SK-N-SH (cell line): ENCODE measurements at regions not wholly inside any gene's neighbourhood (a gene's known extent, or its start where the extent isn't known, plus 50 kb on each side); places are given as distances from the start of the nearest gene placed in this dataset.

Experiments used
- CTCF ChIA-PET: fragments of 300-600, 350-600 bp; formaldehyde crosslinking; extraction: SDS; loops from one replicate; lab custom pipeline; 2021; lab: Yijun Ruan, JAX
- POLR2A ChIA-PET: fragments of 350-600 bp; sonication (Branson Sonifier 250); formaldehyde crosslinking; extraction: SDS; loops from one replicate; lab custom pipeline; 2020; ENCODE audit warnings: antibody characterized with exemption, inconsistent platforms; lab: Yijun Ruan, JAX
- DNase-seq: peaks from one replicate; pipeline ENCODE4 v3.0.0; 2012
- H2AFZ ChIP-seq: fragments of 200-600 bp; sonication (generic); 2 replicates; pipeline ENCODE4 v1.8.1; 2016; ENCODE audit warnings: antibody characterized with exemption, mild to moderate bottlenecking, low read depth
- H3F3A ChIP-seq: fragments of 200-600 bp; sonication (generic); replicated peaks from 2 replicates; pipeline ENCODE3; 2016; ENCODE audit warnings: antibody characterized with exemption, mild to moderate bottlenecking; ENCODE audit not compliant: insufficient read depth
- H3K27ac ChIP-seq, 2 experiments: fragments of 200-500 bp in 1 of 2; fragments of 200-600 bp in 1 of 2; sonication (Bioruptor generic) in 1 of 2; sonication (generic), shearing (Covaris generic) in 1 of 2; 2 replicates each; pipeline versions ENCODE4 v1.5.1 to v1.6.1; 2014 to 2016; ENCODE audit warnings: low read depth in 2 of 2, inconsistent platforms in 1 of 2, low read length in 1 of 2, mild to moderate bottlenecking in 1 of 2, mixed read lengths in 1 of 2
- H3K27me3 ChIP-seq: fragments of 200-600 bp; sonication (generic), shearing (Covaris generic); 2 replicates; pipeline ENCODE4 v1.6.1; 2016; ENCODE audit warnings: mixed run types; ENCODE audit not compliant: insufficient read depth
- H3K36me3 ChIP-seq, 2 experiments: fragments of 200-500 bp in 1 of 2; fragments of 200-600 bp in 1 of 2; sonication (Bioruptor generic) in 1 of 2; sonication (generic) in 1 of 2; replicated peaks in 1 of 2; 2 replicates each; pipeline versions ENCODE3 to v1.5.1; 2014 to 2016; ENCODE audit warnings: low read length in 1 of 2, mild to moderate bottlenecking in 1 of 2; ENCODE audit not compliant: insufficient read depth in 2 of 2, control insufficient read depth in 1 of 2
- H3K4me1 ChIP-seq, 2 experiments: fragments of 200-500 bp in 1 of 2; fragments of 200-600 bp in 1 of 2; sonication (Bioruptor generic) in 1 of 2; sonication (generic), shearing (Covaris generic) in 1 of 2; 2 replicates each; pipeline versions ENCODE4 v1.5.1 to v1.6.1; 2014 to 2016; ENCODE audit warnings: low read depth in 1 of 2, low read length in 1 of 2, mixed run types in 1 of 2; ENCODE audit not compliant: insufficient read depth in 2 of 2, control insufficient read depth in 1 of 2
- H3K4me2 ChIP-seq: fragments of 200-600 bp; sonication (generic), shearing (Covaris generic); 2 replicates; pipeline ENCODE4 v1.6.1; 2017; ENCODE audit warnings: mixed run types
- H3K4me3 ChIP-seq, 2 experiments: fragments of 200-500 bp in 1 of 2; fragments of 200-600 bp in 1 of 2; sonication (Bioruptor generic) in 1 of 2; sonication (generic), shearing (Covaris generic) in 1 of 2; 2 replicates each; pipeline versions ENCODE4 v1.5.1 to v1.8.1; 2014 to 2016; ENCODE audit warnings: low read depth in 2 of 2, inconsistent platforms in 1 of 2, low read length in 1 of 2, mild to moderate bottlenecking in 1 of 2, mixed read lengths in 1 of 2, moderate library complexity in 1 of 2
- H3K79me2 ChIP-seq: fragments of 200-600 bp; sonication (generic); 2 replicates; pipeline ENCODE4 v1.8.1; 2017; ENCODE audit warnings: mild to moderate bottlenecking; ENCODE audit not compliant: insufficient read depth
- H3K9ac ChIP-seq: fragments of 200-600 bp; sonication (generic); 2 replicates; pipeline ENCODE4 v1.6.1; 2017; ENCODE audit warnings: mixed run types
- H3K9me2 ChIP-seq: fragments of 200-600 bp; sonication (generic); 2 replicates; pipeline ENCODE4 v1.6.1; 2017; ENCODE audit warnings: mixed run types
- H3K9me3 ChIP-seq: fragments of 200-600 bp; sonication (generic); 2 replicates; pipeline ENCODE4 v1.6.1; 2017; ENCODE audit warnings: mixed run types, mild to moderate bottlenecking, moderate library complexity
- H4K20me1 ChIP-seq: fragments of 200-600 bp; sonication (generic); 2 replicates; pipeline ENCODE4 v1.6.1; 2017; ENCODE audit warnings: mild to moderate bottlenecking, mixed run types; ENCODE audit not compliant: insufficient read depth
- EP300 ChIP-seq, 2 experiments: IDR thresholded peaks; 2 replicates each; pipeline versions ENCODE4 v1.4.0 to v1.6.1; 2012; ENCODE audit warnings: borderline replicate concordance in 1 of 2, low read depth in 1 of 2, low read length in 1 of 2
- FOSL2 ChIP-seq: IDR thresholded peaks from 2 replicates; pipeline ENCODE4 v1.4.0; 2012; ENCODE audit warnings: low read depth, mild to moderate bottlenecking, moderate library complexity, borderline replicate concordance
- FOXJ3 ChIP-seq: sonication (generic); formaldehyde crosslinking; IDR thresholded peaks from 2 replicates; pipeline ENCODE4 v1.5.1; 2020; ENCODE audit warnings: mild to moderate bottlenecking, missing genetic modification reagents
- FOXM1 ChIP-seq: IDR thresholded peaks from 2 replicates; pipeline ENCODE4 v1.4.0; 2012; ENCODE audit warnings: low read depth, mild to moderate bottlenecking
- GABPA ChIP-seq: IDR thresholded peaks from 2 replicates; pipeline ENCODE4 v1.4.0; 2012; ENCODE audit warnings: low read depth, mild to moderate bottlenecking
- JUND ChIP-seq: IDR thresholded peaks from 2 replicates; pipeline ENCODE4 v1.4.0; 2012
- MEF2A ChIP-seq: IDR thresholded peaks from 2 replicates; pipeline ENCODE4 v1.4.0; 2012; ENCODE audit warnings: low read depth, borderline replicate concordance
- MXI1 ChIP-seq: IDR thresholded peaks from 2 replicates; pipeline ENCODE4 v1.6.1; 2012; ENCODE audit warnings: mild to moderate bottlenecking, low read depth, low read length, improper control_type of control experiment
- RAD21 ChIP-seq: IDR thresholded peaks from 2 replicates; pipeline ENCODE4 v1.6.1; 2012; ENCODE audit warnings: mild to moderate bottlenecking, low read length
- RFX5 ChIP-seq: IDR thresholded peaks from 2 replicates; pipeline ENCODE4 v1.6.1; 2012; ENCODE audit warnings: mild to moderate bottlenecking, improper control_type of control experiment, low read length
- RXRA ChIP-seq: IDR thresholded peaks from 2 replicates; pipeline ENCODE4 v1.4.0; 2012; ENCODE audit warnings: low read depth, mild to moderate bottlenecking, borderline replicate concordance
- SIN3A ChIP-seq: IDR thresholded peaks from 2 replicates; pipeline ENCODE4 v1.6.1; 2012; ENCODE audit warnings: low read depth, mild to moderate bottlenecking, low read length, moderate library complexity, borderline replicate concordance
- TEAD4 ChIP-seq: IDR thresholded peaks from 2 replicates; pipeline ENCODE4 v1.4.0; 2012; ENCODE audit warnings: mild to moderate bottlenecking, borderline replicate concordance; ENCODE audit not compliant: insufficient read depth
- YY1 ChIP-seq: IDR thresholded peaks from 2 replicates; pipeline ENCODE4 v1.4.0; 2012; ENCODE audit warnings: low read depth, mild to moderate bottlenecking
- WGBS: methylation state at CpG from one replicate; pipeline ENCODE4 v1.1.6; 2017; ENCODE audit warnings: low lambda C conversion rate; 5-methylcytosine and 5-hydroxymethylcytosine counted together
- TF ChIP-seq, protein P1 (sequence below): IDR thresholded peaks from 2 replicates; pipeline ENCODE4 v1.4.0; 2012; ENCODE audit warnings: low read depth, borderline replicate concordance
- TF ChIP-seq, protein P2 (sequence below): IDR thresholded peaks from 2 replicates; pipeline ENCODE4 v1.4.0; 2012; ENCODE audit warnings: low read depth, borderline replicate concordance
- TF ChIP-seq, protein P3 (sequence below): fragments of 150-350 bp; IDR thresholded peaks from 2 replicates; pipeline ENCODE4 v1.6.1; 2017; ENCODE audit warnings: antibody characterized with exemption, low read length, low read depth, borderline replicate concordance
- TF ChIP-seq, protein P4 (sequence below): IDR thresholded peaks from 2 replicates; pipeline ENCODE4 v1.6.1; 2012; ENCODE audit warnings: mild to moderate bottlenecking, low read depth, low read length, moderate library complexity

DNA sequence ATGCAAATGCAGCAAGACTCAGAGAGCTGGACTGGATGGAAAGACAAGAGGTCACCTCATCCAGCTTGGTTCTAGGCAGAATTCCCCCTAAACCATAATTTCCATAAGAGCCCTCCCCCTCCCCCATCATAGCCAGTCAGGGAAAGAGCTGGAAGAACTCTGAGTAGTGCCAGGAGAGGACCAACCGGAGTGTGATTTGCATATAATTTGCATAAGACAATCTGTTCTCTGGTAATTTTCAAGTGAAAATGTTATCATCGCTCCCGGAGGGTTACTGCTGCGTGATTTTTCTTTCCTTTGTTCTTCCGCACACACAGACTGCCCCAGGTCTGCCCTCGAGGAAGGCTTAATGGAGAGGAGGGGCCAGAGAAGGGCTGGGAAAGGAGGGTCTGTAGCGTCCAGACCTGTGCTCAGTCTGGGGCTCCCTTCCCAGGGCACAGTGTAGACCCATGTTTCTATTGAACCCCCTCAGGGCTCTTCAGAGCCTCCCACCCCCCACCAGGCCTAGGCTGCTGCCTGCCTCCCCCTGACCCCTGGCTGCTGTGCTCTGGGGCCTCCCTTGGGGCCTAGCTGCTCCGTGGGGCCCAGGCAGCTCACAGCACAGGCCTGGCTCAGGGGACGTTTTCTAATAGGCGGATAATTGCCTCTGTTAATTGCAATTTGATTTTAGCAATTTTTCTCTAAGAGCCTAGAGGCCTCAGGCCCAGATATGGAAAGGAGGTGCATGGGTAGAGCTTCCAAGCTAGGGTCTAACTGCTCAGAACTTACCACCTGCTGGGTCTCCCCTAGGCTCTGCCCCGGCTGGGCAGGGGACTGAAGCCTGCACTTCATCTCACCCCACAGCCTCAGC, 90.4 kb upstream of the PJA1 start (continued):
- TF ChIP-seq, protein P1, sequence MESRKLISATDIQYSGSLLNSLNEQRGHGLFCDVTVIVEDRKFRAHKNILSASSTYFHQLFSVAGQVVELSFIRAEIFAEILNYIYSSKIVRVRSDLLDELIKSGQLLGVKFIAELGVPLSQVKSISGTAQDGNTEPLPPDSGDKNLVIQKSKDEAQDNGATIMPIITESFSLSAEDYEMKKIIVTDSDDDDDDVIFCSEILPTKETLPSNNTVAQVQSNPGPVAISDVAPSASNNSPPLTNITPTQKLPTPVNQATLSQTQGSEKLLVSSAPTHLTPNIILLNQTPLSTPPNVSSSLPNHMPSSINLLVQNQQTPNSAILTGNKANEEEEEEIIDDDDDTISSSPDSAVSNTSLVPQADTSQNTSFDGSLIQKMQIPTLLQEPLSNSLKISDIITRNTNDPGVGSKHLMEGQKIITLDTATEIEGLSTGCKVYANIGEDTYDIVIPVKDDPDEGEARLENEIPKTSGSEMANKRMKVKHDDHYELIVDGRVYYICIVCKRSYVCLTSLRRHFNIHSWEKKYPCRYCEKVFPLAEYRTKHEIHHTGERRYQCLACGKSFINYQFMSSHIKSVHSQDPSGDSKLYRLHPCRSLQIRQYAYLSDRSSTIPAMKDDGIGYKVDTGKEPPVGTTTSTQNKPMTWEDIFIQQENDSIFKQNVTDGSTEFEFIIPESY: no peak
- TF ChIP-seq SIN3A: no peak
- TF ChIP-seq MXI1: no peak

DNA sequence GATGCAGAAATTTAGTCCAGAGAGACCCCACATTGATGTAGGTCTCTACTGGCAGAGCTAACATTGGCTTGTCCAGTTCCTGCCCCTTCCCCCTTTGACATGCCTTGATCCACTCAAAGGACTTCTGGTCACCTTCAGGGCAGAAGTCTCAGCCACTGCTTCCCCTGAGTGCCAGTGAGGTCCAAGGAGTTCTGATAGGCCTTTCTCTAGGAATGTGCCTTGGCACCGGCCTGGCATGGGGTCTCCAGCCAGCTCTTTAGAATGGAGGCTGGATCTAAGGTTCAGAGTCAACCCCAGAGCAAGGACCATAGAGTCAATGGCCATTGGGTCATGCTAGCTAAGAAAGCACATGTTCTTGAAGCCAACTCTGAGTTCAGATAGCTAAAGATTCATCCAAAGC, 88.6 kb upstream of the PJA1 start:
- CTCF ChIA-PET: no interaction called here
- TF ChIP-seq FOXJ3 (no peak), MEF2A (no peak), YY1 (no peak), GABPA (no peak), RXRA (no peak), TEAD4 (no peak), RFX5 (no peak), JUND (no peak)
- TF ChIP-seq, protein P2, sequence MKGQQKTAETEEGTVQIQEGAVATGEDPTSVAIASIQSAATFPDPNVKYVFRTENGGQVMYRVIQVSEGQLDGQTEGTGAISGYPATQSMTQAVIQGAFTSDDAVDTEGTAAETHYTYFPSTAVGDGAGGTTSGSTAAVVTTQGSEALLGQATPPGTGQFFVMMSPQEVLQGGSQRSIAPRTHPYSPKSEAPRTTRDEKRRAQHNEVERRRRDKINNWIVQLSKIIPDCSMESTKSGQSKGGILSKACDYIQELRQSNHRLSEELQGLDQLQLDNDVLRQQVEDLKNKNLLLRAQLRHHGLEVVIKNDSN: no peak
- no peak overlapping the region for H3K4me3 ChIP-seq

DNA sequence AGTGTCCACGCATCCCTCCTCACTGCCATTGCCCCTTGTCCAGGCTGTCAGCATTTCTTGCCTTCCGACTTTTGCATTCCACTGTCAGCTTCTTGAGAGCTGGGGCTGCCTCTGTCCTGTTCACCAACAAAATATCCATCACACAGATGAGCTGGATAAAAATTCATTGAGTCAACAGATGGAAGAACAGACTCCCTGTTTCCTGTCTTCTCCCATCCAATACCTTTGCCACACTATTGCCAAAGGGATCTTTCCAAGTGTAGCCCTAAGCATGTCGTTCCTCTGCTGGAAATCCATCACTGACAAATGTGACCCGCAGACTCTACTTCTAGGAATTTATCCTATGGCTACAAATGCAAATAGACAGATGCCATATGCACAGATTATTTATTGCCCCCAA, 78.0 kb upstream of the PJA1 start:
- no peak for DNase-seq
- peaks cover 5% of the 10 kb centered on the region for H3K27me3 ChIP-seq
- H2AFZ ChIP-seq: no peak overlapping the region
- peaks cover 0 to 9% of the 10 kb centered on the region in 2 experiments; a peak in 1 of 4 replicates for H3K4me1 ChIP-seq
- no peaks in the 10 kb centered on the region; the same call in 1 of the 2 replicates for H3K9me3 ChIP-seq
- H3F3A ChIP-seq: no peaks in the 10 kb centered on the region
- no peak overlapping the region for H3K27ac ChIP-seq
- H3K9me2 ChIP-seq: no peaks in the 10 kb centered on the region
- H3K36me3 ChIP-seq: no peaks in the 10 kb centered on the region
- no peak overlapping the region for H3K9ac ChIP-seq
- H3K79me2 ChIP-seq: no peaks in the 10 kb centered on the region
- H3K4me2 ChIP-seq: no peak overlapping the region
- TF ChIP-seq EP300 (IDR thresholded peaks at IDR 0.05; ENCODE audit: borderline replicate concordance in 1 of 2, low read depth in 1 of 2, low read length in 1 of 2) (no peak), RAD21 (no peak), RXRA (no peak), MXI1 (no peak), YY1 (no peak), FOXM1 (no peak), FOSL2 (no peak)
- TF ChIP-seq, protein P3, sequence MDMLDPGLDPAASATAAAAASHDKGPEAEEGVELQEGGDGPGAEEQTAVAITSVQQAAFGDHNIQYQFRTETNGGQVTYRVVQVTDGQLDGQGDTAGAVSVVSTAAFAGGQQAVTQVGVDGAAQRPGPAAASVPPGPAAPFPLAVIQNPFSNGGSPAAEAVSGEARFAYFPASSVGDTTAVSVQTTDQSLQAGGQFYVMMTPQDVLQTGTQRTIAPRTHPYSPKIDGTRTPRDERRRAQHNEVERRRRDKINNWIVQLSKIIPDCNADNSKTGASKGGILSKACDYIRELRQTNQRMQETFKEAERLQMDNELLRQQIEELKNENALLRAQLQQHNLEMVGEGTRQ: no peak
- TF ChIP-seq, protein P4, sequence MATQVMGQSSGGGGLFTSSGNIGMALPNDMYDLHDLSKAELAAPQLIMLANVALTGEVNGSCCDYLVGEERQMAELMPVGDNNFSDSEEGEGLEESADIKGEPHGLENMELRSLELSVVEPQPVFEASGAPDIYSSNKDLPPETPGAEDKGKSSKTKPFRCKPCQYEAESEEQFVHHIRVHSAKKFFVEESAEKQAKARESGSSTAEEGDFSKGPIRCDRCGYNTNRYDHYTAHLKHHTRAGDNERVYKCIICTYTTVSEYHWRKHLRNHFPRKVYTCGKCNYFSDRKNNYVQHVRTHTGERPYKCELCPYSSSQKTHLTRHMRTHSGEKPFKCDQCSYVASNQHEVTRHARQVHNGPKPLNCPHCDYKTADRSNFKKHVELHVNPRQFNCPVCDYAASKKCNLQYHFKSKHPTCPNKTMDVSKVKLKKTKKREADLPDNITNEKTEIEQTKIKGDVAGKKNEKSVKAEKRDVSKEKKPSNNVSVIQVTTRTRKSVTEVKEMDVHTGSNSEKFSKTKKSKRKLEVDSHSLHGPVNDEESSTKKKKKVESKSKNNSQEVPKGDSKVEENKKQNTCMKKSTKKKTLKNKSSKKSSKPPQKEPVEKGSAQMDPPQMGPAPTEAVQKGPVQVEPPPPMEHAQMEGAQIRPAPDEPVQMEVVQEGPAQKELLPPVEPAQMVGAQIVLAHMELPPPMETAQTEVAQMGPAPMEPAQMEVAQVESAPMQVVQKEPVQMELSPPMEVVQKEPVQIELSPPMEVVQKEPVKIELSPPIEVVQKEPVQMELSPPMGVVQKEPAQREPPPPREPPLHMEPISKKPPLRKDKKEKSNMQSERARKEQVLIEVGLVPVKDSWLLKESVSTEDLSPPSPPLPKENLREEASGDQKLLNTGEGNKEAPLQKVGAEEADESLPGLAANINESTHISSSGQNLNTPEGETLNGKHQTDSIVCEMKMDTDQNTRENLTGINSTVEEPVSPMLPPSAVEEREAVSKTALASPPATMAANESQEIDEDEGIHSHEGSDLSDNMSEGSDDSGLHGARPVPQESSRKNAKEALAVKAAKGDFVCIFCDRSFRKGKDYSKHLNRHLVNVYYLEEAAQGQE: no peak
- no peaks in the 10 kb centered on the region for H4K20me1 ChIP-seq
- ChIA-PET POLR2A (no interaction called here), CTCF (no interaction called here)
- WGBS: 23% methylated on average over 4 of the region's 4 CpGs
- H3K4me3 ChIP-seq: no peak overlapping the region

More for the DNA sequence above, 88.6 kb upstream of the PJA1 start:
- Histone ChIP-seq H3K9ac (no peak overlapping the region), H2AFZ (no peak overlapping the region), H3F3A (no peaks in the 10 kb centered on the region), H3K27me3 (peaks cover 6% of the 10 kb centered on the region), H3K9me2 (no peaks in the 10 kb centered on the region), H4K20me1 (no peaks in the 10 kb centered on the region), H3K4me1 (peaks cover 0 to 5% of the 10 kb centered on the region in 2 experiments; a peak in 1 of 4 replicates), H3K4me2 (no peak overlapping the region), H3K27ac (no peak overlapping the region), H3K9me3 (no peaks in the 10 kb centered on the region), H3K36me3 (no peaks in the 10 kb centered on the region), H3K79me2 (no peaks in the 10 kb centered on the region)
- POLR2A ChIA-PET: no interaction called here
- no peak for DNase-seq
- 0% methylated on average over 1 of the region's 1 CpG for WGBS
